SK-N-SH (cell line): ENCODE measurements at regions not wholly inside any gene's neighbourhood (a gene's known extent, or its start where the extent isn't known, plus 50 kb on each side); places are given as distances from the start of the nearest gene placed in this dataset.

Source experiments
- MEF2A ChIP-seq: IDR thresholded peaks from 2 replicates; pipeline ENCODE4 v1.4.0; 2012; ENCODE audit warnings: low read depth, borderline replicate concordance
- MXI1 ChIP-seq: IDR thresholded peaks from 2 replicates; pipeline ENCODE4 v1.6.1; 2012; ENCODE audit warnings: mild to moderate bottlenecking, low read depth, low read length, improper control_type of control experiment
- SMC3 ChIP-seq: IDR thresholded peaks from 2 replicates; pipeline ENCODE4 v1.6.1; 2012; ENCODE audit warnings: low read depth, low read length, improper control_type of control experiment
- TF ChIP-seq, protein P1 (sequence below): fragments of 200-600 bp; sonication (generic); IDR thresholded peaks from 2 replicates; pipeline ENCODE4 v1.6.1; 2017; ENCODE audit warnings: antibody characterized with exemption, mild to moderate bottlenecking, moderate library complexity

DNA sequence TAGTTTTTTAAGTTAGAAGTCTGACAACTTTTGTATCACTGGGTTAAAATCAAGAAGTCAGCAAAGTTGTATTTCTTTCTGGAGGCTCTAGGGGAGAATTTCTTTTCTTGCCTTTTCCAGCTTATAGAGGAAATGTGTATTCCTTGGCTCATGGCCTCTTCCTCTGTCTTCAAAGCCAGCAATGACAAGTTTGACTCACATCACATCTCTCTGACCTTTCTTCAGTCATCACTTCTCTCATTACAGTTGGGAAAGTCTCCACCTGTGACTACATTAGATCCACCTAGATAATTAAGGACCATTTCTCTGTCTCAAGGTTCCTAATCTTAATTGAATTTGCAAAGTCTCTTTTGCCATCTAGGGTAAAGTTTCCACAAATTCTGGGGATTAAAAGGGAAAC is 339.9 kb downstream of the TENT4A start:
- TF ChIP-seq MEF2A (no peak), MXI1 (no peak), SMC3 (no peak)
- TF ChIP-seq, protein P1, sequence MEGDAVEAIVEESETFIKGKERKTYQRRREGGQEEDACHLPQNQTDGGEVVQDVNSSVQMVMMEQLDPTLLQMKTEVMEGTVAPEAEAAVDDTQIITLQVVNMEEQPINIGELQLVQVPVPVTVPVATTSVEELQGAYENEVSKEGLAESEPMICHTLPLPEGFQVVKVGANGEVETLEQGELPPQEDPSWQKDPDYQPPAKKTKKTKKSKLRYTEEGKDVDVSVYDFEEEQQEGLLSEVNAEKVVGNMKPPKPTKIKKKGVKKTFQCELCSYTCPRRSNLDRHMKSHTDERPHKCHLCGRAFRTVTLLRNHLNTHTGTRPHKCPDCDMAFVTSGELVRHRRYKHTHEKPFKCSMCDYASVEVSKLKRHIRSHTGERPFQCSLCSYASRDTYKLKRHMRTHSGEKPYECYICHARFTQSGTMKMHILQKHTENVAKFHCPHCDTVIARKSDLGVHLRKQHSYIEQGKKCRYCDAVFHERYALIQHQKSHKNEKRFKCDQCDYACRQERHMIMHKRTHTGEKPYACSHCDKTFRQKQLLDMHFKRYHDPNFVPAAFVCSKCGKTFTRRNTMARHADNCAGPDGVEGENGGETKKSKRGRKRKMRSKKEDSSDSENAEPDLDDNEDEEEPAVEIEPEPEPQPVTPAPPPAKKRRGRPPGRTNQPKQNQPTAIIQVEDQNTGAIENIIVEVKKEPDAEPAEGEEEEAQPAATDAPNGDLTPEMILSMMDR = no peak
